ENCODE measurements at regions not wholly inside any gene's neighbourhood (a gene's known extent, or its start where the extent isn't known, plus 50 kb on each side); places are given as distances from the start of the nearest gene placed in this dataset.

GRCh38 chr1:221608835-221609320 is 133.0 kb downstream of the DUSP10 start:
- no peak for TF ChIP-seq CTCF (IDR thresholded peaks at IDR 0.05; ENCODE audit: insufficient read depth, low read depth, low read length)
- no peak for TF ChIP-seq EZH2 (IDR thresholded peaks at IDR 0.05; ENCODE audit: insufficient read depth, low read length)

Measured in astrocyte (in vitro differentiated cells and primary cell).